Uterus (tissue), 3 donors: ENCODE measurements at regions not wholly inside any gene's neighbourhood (a gene's known extent, or its start where the extent isn't known, plus 50 kb on each side); places are given as distances from the start of the nearest gene placed in this dataset.
A peak's percentile ranks its signal among the peaks of the same experiment; 100 is the strongest.

Experiments
- DNase-seq, 2 donors: peaks; one replicate each; pipeline ENCODE4 v3.0.0-alpha.2; 2019 to 2020
- H3K27ac ChIP-seq, 2 donors: fragments of 200-600 bp; sonication (generic); 1 replicate in 1 of 2; 2 replicates in 1 of 2; pipeline ENCODE4 v1.5.1; 2016 to 2018
- H3K27me3 ChIP-seq, 2 donors: fragments of 200-600 bp; sonication (generic); one replicate each; pipeline ENCODE4 v1.5.1; 2018 to 2019; ENCODE audit warnings: control low read depth in 1 of 2
- H3K36me3 ChIP-seq, 2 donors: fragments of 200-600 bp; sonication (generic); one replicate each; pipeline ENCODE4 v1.5.1; 2019; ENCODE audit warnings: control low read depth in 1 of 2
- H3K4me1 ChIP-seq, 2 donors: fragments of 200-600 bp; sonication (generic); one replicate each; pipeline ENCODE4 v1.5.1; 2018 to 2019; ENCODE audit warnings: control low read depth in 1 of 2
- H3K4me3 ChIP-seq, 2 donors: fragments of 200-600 bp; sonication (generic); 1 replicate in 1 of 2; 2 replicates in 1 of 2; pipeline ENCODE4 v1.5.1; 2018 to 2019; ENCODE audit warnings: mild to moderate bottlenecking in 1 of 2
- H3K9me3 ChIP-seq, 2 donors: fragments of 200-600 bp; sonication (generic); one replicate each; pipeline ENCODE4 v1.5.1; 2019; ENCODE audit warnings: control low read depth in 1 of 2
- POLR2A ChIP-seq, 2 donors: fragments of 450-650 bp; IDR thresholded peaks; one replicate each; pipeline ENCODE4 v1.6.1; 2016; ENCODE audit warnings: antibody characterized with exemption in 2 of 2, mild to moderate bottlenecking in 1 of 2, moderate library complexity in 1 of 2
- intact Hi-C: fragments of 100-400 bp; cut with DNase I; formaldehyde crosslinking; loops from one replicate; pipeline ENCODE4 v1.15.1; 2023; ENCODE audit warnings: low total_unique reads
- TF ChIP-seq, protein P1 (sequence below), 4 experiments: fragments of 200-600 bp in 2 of 4; fragments of 450-650 bp in 2 of 4; sonication (generic) in 2 of 4; IDR thresholded peaks; one replicate each; pipeline ENCODE4 v1.5.1; 2016 to 2019; ENCODE audit warnings: antibody characterized with exemption in 4 of 4, mild to moderate bottlenecking in 2 of 4, moderate library complexity in 1 of 4
- donor health status: DM: yes; HTN: yes; CAD: no.

DNA sequence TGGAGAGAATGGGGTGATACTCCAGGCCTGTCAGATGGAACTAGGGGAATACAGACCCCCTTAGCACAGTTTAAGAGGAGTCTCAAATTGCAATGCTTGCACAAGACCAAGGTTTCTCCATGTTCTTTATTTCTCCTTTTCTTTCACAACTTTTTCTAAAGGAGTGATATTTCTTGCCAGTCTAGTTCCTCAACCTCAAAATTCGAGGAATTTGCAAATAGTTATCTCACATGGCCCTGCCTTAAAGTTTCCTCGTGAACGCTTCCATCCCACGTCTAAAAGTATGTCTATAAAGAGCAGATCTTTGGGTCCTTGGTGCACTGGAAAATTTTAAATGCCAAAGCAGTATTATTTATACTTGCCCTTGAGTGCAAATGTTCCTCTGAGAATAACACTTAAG lies 373.8 kb upstream of the KLF4 start:
- H3K9me3 ChIP-seq, result no peaks in the 10 kb centered on the region
- no peaks in the 10 kb centered on the region for H3K4me1 ChIP-seq
- H3K36me3 ChIP-seq, result no peaks in the 10 kb centered on the region
- DNase-seq, result no peak
- H3K27me3 ChIP-seq, result no peaks in the 10 kb centered on the region
- no peak for TF ChIP-seq POLR2A (IDR thresholded peaks at IDR 0.05)
- TF ChIP-seq, protein P1, sequence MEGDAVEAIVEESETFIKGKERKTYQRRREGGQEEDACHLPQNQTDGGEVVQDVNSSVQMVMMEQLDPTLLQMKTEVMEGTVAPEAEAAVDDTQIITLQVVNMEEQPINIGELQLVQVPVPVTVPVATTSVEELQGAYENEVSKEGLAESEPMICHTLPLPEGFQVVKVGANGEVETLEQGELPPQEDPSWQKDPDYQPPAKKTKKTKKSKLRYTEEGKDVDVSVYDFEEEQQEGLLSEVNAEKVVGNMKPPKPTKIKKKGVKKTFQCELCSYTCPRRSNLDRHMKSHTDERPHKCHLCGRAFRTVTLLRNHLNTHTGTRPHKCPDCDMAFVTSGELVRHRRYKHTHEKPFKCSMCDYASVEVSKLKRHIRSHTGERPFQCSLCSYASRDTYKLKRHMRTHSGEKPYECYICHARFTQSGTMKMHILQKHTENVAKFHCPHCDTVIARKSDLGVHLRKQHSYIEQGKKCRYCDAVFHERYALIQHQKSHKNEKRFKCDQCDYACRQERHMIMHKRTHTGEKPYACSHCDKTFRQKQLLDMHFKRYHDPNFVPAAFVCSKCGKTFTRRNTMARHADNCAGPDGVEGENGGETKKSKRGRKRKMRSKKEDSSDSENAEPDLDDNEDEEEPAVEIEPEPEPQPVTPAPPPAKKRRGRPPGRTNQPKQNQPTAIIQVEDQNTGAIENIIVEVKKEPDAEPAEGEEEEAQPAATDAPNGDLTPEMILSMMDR (IDR thresholded peaks at IDR 0.05), result no peak
- no peak overlapping the region for H3K4me3 ChIP-seq
- intact Hi-C loops, result no loop called here
- H3K27ac ChIP-seq, result peak overlapping the region in 1 of 2 donors; percentile 14

DNA sequence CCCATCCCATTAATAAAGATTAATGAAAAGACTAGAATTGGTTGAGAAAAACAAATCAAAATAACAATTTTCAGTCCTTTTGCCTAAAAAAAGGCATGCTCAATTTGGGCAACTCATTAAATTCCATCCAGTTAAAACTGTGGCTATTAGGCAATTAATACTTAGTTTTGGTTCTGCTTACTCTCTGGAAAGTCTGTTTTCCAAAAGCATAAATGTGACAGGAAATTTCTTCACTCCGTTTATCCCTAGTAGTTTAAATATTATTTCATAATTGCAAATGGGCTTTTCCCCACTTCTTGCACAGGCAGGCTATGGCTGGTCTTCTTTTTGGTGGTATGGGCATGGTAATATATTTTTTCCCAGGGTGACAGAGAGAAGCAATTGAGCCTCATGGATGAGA lies 373.3 kb upstream of the KLF4 start:
- H3K36me3 ChIP-seq, result no peaks in the 10 kb centered on the region
- intact Hi-C loops, result no loop called here
- H3K27ac ChIP-seq, result no peak overlapping the region
- no peaks in the 10 kb centered on the region for H3K4me1 ChIP-seq
- no peaks in the 10 kb centered on the region for H3K27me3 ChIP-seq
- TF ChIP-seq, protein P1 (IDR thresholded peaks at IDR 0.05), result no peak
- no peak for TF ChIP-seq POLR2A (IDR thresholded peaks at IDR 0.05)
- no peaks in the 10 kb centered on the region for H3K9me3 ChIP-seq
- H3K4me3 ChIP-seq, result no peak overlapping the region
- no peak for DNase-seq

DNA sequence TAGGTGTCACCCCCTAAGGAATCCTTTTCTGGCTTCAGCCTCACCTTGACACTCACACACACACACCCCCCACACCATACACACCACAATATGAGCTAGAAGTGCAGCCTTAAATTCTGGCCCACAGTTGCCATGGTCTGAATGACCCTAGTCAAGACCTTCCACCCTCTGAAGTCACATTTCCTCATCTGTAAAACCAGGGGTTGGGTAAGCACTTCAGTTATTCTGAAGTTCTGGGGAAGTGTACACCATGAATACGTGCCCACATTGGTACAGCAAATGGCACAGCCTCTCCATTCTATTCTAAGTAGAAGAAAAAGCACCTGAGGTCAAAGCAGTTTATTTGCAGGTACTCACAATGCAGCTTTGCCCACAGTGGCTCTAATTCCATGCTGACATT lies 372.8 kb upstream of the KLF4 start:
- H3K9me3 ChIP-seq, result no peaks in the 10 kb centered on the region
- no peaks in the 10 kb centered on the region for H3K27me3 ChIP-seq
- no peak for TF ChIP-seq POLR2A (IDR thresholded peaks at IDR 0.05)
- TF ChIP-seq, protein P1 (IDR thresholded peaks at IDR 0.05), result no peak
- no peak overlapping the region for H3K4me3 ChIP-seq
- intact Hi-C loops, result no loop called here
- H3K27ac ChIP-seq, result peak overlapping the region in 1 of 2 donors; percentile 20
- H3K36me3 ChIP-seq, result no peaks in the 10 kb centered on the region
- DNase-seq, result no peak
- no peaks in the 10 kb centered on the region for H3K4me1 ChIP-seq

DNA sequence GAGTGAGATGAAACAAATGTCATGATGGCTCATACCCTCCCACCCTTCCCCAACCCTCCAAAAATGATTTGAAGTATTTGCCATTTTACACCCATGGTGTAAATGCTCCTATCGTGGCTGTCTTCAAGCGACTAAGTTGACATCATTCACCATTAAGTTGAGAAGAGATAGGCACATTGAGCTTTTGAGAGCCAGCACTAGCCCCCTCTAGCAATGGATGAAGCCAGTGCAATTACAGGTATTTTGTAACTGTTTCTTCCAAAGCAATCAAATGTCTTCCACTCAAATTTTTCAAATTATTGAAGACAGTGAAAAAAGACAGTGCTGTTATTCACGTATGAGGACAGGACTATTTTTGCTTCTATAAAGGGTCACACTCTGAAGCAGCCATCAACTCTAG lies 371.5 kb upstream of the KLF4 start:
- Histone ChIP-seq H3K36me3 (no peaks in the 10 kb centered on the region), H3K27me3 (no peaks in the 10 kb centered on the region), H3K4me1 (no peaks in the 10 kb centered on the region), H3K4me3 (no peak overlapping the region), H3K9me3 (no peaks in the 10 kb centered on the region), H3K27ac (no peak overlapping the region)
- intact Hi-C loops, result no loop called here
- TF ChIP-seq POLR2A (IDR thresholded peaks at IDR 0.05), result no peak
- TF ChIP-seq, protein P1 (IDR thresholded peaks at IDR 0.05), result no peak
- DNase-seq, result no peak

DNA sequence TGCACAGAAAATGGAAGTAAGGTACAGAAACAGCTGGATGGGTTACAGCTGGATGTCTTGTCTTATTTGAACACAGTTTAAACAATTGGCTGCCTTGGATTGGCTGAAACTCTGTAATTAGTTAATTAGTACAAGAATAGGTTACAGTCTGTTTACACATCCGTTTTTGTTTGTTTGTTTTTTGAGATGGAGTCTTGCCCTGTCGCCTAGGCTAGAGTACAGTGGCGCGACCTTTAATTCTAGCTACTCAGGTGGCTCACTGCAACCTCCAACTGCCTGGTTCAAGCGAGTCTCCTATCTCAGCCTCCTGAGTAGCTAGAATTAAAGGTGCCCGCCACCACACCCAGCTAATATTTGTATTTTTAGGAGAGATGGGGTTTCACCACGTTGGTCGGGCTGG lies 368.7 kb upstream of the KLF4 start:
- no peaks in the 10 kb centered on the region for H3K4me1 ChIP-seq
- no peak overlapping the region for H3K4me3 ChIP-seq
- DNase-seq, result no peak
- intact Hi-C loops, result no loop called here
- TF ChIP-seq, protein P1 (IDR thresholded peaks at IDR 0.05), result no peak
- no peak for TF ChIP-seq POLR2A (IDR thresholded peaks at IDR 0.05)
- no peaks in the 10 kb centered on the region for H3K36me3 ChIP-seq
- peaks cover 0 to 7% of the 10 kb centered on the region in 2 donors for H3K9me3 ChIP-seq
- no peaks in the 10 kb centered on the region for H3K27me3 ChIP-seq
- H3K27ac ChIP-seq, result no peak overlapping the region
